ENCODE measurements at regions not wholly inside any gene's neighbourhood (a gene's known extent, or its start where the extent isn't known, plus 50 kb on each side); places are given as distances from the start of the nearest gene placed in this dataset.
A peak's percentile ranks its signal among the peaks of the same experiment; 100 is the strongest.

DNA sequence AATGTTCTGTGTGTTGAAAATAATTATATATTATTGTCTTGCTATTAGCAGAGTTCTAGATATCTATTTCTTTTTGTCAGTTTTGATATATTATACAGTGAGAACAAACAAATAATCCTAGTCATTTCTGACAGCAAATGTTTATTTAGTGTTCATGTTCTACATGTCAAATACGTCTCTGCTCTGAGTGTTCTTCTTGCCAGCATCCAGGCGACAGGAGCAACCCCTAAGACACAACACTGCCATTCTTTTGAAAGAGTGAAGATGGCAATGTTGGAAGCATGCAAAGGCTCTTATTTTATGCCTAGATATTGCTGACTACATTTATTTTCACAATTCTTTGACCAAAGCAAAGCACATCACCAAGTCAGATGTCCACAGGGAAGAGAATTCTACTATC is 1556.6 kb upstream of the TMEFF2 start:
- no peaks in the 10 kb centered on the region for H3K27me3 ChIP-seq (ENCODE audit: insufficient read depth, low read length)
- TF ChIP-seq, protein P1, sequence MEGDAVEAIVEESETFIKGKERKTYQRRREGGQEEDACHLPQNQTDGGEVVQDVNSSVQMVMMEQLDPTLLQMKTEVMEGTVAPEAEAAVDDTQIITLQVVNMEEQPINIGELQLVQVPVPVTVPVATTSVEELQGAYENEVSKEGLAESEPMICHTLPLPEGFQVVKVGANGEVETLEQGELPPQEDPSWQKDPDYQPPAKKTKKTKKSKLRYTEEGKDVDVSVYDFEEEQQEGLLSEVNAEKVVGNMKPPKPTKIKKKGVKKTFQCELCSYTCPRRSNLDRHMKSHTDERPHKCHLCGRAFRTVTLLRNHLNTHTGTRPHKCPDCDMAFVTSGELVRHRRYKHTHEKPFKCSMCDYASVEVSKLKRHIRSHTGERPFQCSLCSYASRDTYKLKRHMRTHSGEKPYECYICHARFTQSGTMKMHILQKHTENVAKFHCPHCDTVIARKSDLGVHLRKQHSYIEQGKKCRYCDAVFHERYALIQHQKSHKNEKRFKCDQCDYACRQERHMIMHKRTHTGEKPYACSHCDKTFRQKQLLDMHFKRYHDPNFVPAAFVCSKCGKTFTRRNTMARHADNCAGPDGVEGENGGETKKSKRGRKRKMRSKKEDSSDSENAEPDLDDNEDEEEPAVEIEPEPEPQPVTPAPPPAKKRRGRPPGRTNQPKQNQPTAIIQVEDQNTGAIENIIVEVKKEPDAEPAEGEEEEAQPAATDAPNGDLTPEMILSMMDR (IDR thresholded peaks at IDR 0.05; ENCODE audit: extremely low read depth, low read depth, low read length) = no peak
- no peak overlapping the region for H3K4me2 ChIP-seq (ENCODE audit: insufficient read depth, low read length)
- DNase-seq (ENCODE audit: insufficient read length, low spot score, missing footprints) = no peak
- H3K4me3 ChIP-seq (ENCODE audit: insufficient read depth, low read length) = no peak overlapping the region
- no peaks in the 10 kb centered on the region for H4K20me1 ChIP-seq (ENCODE audit: insufficient read depth, low read length)
- no peak overlapping the region for H2AFZ ChIP-seq (ENCODE audit: low read length)
- H3K27ac ChIP-seq (ENCODE audit: low read depth, low read length) = no peak overlapping the region
- H3K9me3 ChIP-seq (ENCODE audit: low read depth, low read length) = no peaks in the 10 kb centered on the region
- H3K36me3 ChIP-seq (ENCODE audit: insufficient read depth, low read length) = no peaks in the 10 kb centered on the region
- no peaks in the 10 kb centered on the region for H3K4me1 ChIP-seq (ENCODE audit: insufficient read depth, low read length)
- no peaks in the 10 kb centered on the region for H3K79me2 ChIP-seq (ENCODE audit: insufficient read depth, low read length)

DNA sequence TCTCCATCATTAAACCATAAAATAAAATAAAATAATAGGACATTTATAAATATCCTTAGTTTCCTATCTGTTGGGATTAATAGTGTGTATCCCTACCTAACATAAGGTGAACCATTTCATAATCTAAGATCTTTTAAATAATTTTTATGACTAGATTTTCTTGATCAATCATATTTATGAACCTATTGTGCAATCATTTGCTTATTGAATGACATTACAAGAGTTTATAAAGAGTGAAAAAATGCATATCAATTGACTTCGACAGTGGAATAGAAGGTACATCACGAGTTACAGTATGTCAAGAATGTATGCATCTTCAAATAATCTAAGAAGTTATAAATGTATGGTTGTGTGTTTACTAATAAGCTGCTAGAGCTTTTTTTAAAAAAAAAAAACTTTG is 1554.8 kb upstream of the TMEFF2 start:
- Histone ChIP-seq H3K9me3 (ENCODE audit: low read depth, low read length) (no peaks in the 10 kb centered on the region), H3K4me1 (ENCODE audit: insufficient read depth, low read length) (no peaks in the 10 kb centered on the region), H3K4me3 (ENCODE audit: insufficient read depth, low read length) (no peak overlapping the region), H2AFZ (ENCODE audit: low read length) (no peak overlapping the region), H3K36me3 (ENCODE audit: insufficient read depth, low read length) (no peaks in the 10 kb centered on the region), H3K4me2 (ENCODE audit: insufficient read depth, low read length) (no peak overlapping the region), H3K27ac (ENCODE audit: low read depth, low read length) (no peak overlapping the region), H4K20me1 (ENCODE audit: insufficient read depth, low read length) (no peaks in the 10 kb centered on the region), H3K27me3 (ENCODE audit: insufficient read depth, low read length) (no peaks in the 10 kb centered on the region), H3K79me2 (ENCODE audit: insufficient read depth, low read length) (no peaks in the 10 kb centered on the region)
- TF ChIP-seq, protein P1 (IDR thresholded peaks at IDR 0.05; ENCODE audit: extremely low read depth, low read depth, low read length) = no peak
- no peak for DNase-seq (ENCODE audit: insufficient read length, low spot score, missing footprints)

DNA sequence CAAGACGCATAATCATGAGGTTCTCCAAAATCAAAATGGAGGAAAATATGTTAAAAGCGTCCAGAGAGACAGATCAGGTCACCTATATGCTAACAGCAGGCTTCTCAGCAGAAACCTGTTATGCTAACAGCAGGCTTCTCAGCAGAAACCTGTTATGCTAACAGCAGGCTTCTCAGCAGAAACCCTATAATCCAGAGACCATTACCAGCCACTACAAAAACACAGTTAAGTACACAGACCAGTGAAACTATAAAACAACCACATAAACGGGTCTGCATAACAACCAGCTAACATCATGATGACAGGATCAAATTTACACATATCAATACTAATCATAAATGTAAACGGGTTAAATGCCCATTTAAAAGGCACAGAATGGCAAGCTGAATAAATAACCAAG is 1548.4 kb upstream of the TMEFF2 start:
- Histone ChIP-seq H3K27ac (ENCODE audit: low read depth, low read length) (no peak overlapping the region), H3K9me3 (ENCODE audit: low read depth, low read length) (no peaks in the 10 kb centered on the region), H3K27me3 (ENCODE audit: insufficient read depth, low read length) (no peaks in the 10 kb centered on the region), H2AFZ (ENCODE audit: low read length) (peak overlapping the region; percentile 37), H3K36me3 (ENCODE audit: insufficient read depth, low read length) (no peaks in the 10 kb centered on the region), H3K4me3 (ENCODE audit: insufficient read depth, low read length) (no peak overlapping the region), H3K4me1 (ENCODE audit: insufficient read depth, low read length) (no peaks in the 10 kb centered on the region), H3K4me2 (ENCODE audit: insufficient read depth, low read length) (no peak overlapping the region), H4K20me1 (ENCODE audit: insufficient read depth, low read length) (no peaks in the 10 kb centered on the region), H3K79me2 (ENCODE audit: insufficient read depth, low read length) (no peaks in the 10 kb centered on the region)
- no peak for DNase-seq (ENCODE audit: insufficient read length, low spot score, missing footprints)
- TF ChIP-seq, protein P1 (IDR thresholded peaks at IDR 0.05; ENCODE audit: extremely low read depth, low read depth, low read length) = no peak

DNA sequence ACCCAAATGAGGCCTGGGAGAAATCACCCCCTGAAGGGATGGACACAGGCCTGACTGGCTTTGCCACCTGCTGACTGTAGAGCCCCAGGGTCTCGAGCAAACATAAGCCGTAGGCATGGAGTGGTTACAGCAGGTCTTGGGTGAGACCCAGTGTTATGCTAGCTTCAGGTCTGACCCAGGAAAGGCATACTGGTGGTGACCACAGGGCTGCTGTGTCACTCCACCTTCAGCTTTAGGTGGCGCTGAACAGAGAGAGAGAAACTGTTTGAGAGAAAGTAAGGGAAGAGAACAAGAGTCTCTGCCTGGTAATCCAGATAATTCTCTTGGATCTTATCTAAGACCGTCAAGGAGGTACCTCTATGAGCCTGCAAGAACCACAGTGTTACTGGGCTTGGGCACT is 1544.2 kb upstream of the TMEFF2 start:
- Histone ChIP-seq H3K9me3 (ENCODE audit: low read depth, low read length) (no peaks in the 10 kb centered on the region), H3K4me2 (ENCODE audit: insufficient read depth, low read length) (no peak overlapping the region), H4K20me1 (ENCODE audit: insufficient read depth, low read length) (no peaks in the 10 kb centered on the region), H3K27me3 (ENCODE audit: insufficient read depth, low read length) (no peaks in the 10 kb centered on the region), H2AFZ (ENCODE audit: low read length) (no peak overlapping the region), H3K27ac (ENCODE audit: low read depth, low read length) (no peak overlapping the region), H3K4me3 (ENCODE audit: insufficient read depth, low read length) (no peak overlapping the region), H3K4me1 (ENCODE audit: insufficient read depth, low read length) (no peaks in the 10 kb centered on the region), H3K79me2 (ENCODE audit: insufficient read depth, low read length) (no peaks in the 10 kb centered on the region), H3K36me3 (ENCODE audit: insufficient read depth, low read length) (no peaks in the 10 kb centered on the region)
- no peak for DNase-seq (ENCODE audit: insufficient read length, low spot score, missing footprints)
- TF ChIP-seq, protein P1 (IDR thresholded peaks at IDR 0.05; ENCODE audit: extremely low read depth, low read depth, low read length) = no peak

All from osteoblast (primary cell).